Eye (tissue), 1 donor: ENCODE measurements at regions not wholly inside any gene's neighbourhood (a gene's known extent, or its start where the extent isn't known, plus 50 kb on each side); places are given as distances from the start of the nearest gene placed in this dataset.
A peak's percentile ranks its signal among the peaks of the same experiment; 100 is the strongest.
"Not testable (repeated sequence)": the region's sequence is repeated elsewhere in the genome, so short reads cannot be mapped to it uniquely, and the experiment has no call there.

ENCODE experiments used
- DNase-seq: peaks from one replicate; pipeline ENCODE4 v3.0.0-alpha.2; 2015

DNA sequence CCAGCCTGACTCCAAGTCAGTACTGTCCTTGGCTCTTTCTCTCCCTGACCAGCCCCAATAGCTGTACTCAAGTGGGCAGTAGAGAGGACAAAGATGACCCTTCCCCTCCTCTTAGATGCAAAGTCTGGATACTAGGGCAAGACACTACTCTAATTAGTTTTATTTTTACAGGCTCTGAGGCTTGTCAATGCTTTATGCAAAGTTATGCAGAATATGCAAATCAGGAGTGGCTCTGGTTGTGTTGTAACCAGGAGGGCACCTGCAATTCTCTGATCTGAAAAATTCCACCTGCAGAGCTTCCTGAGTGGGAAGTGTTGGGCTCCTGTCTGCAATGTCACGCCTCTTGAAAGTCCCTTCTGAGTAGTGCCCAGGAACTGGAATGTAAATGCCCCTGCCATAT, 201.5 kb downstream of the RGS3 start:
- DNase-seq, result no peak

DNA sequence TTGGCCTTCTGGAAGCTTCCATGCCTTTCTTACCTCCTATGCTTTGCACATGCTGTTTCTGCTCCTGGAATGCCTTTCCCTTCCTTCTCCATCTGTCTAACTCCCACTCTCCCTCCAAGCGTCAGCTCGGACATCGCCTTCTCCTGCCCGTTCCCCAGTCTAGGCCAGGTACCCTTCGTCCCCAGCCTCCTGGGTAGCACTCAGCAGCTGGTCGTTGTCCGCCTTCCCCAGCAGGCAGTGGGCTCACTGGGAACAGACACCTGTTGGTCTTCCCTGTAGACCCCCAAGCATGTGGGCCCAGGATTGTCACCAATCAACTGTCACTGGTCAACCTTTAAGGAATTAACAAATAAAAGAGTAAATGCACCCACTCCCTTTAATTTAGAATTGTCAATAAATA, 202.2 kb downstream of the RGS3 start:
- DNase-seq, result no peak

DNA sequence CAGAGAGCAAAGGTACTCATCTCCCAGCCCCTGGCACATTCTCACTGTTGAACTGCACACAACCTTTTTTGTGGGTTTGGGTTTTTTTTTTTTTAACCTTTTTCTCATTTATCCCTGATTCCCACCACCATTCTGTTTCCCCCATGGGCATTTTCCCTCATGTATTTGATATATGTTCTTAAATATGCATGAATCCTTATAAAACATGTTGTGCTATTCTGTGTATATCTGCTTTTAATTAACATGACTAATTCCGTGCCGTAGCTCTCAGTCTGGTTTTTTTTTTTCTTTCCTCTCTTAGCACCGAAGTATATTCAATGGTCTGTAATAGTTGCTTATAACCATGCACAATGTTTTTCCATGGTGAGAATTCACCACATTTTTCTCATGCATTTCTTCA, 204.5 kb downstream of the RGS3 start:
- DNase-seq, result no peak

DNA sequence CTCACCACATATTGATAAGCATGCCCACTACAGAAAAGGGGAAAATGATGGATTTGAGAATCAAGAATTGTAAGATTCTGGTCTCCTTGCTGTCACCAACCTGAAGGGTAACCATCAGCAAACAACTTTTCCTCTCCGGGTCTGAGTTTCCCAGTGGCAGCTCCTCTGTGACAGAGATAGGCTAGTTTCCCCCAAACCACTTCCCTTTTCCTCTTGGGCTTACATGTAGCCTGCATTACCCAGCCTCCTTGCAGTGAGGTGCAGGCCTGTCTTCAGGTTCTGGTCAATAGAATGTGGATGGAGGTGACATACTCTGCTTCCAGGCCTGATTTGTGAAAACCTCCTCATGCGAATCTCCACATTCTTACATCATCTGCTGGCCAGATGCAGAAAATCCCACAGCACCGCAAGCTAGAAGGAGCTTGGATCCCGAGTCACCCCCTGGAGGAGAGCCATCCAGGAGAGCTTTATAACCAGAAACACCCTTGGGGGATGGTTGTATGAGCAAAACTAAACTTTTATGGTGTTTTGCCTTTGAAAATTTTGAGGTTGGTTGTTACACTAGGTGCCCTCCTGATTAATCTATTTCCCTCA, 206.1 kb downstream of the RGS3 start:
- no peak for DNase-seq

DNA sequence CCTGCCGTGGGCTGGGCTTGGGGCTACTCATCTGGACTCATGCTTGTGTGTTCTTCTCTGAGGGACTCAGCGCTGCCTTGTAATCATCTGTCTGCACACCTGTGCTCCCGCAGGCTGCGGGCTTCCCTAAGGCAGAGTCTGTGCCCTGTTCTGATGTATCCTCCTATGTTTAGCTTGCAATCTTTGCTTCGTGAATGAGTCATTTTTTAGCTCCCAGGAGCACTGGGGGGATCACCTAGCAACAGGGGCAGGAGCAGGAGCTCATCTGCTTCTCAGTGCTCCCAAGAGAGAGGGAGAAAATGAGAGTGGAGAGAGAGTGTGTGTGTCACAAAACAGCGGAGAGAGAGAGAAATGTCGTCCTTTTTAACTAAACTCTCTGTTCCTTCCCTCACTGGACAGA, 202.4 kb upstream of the ZNF618 start:
- no peak for DNase-seq

DNA sequence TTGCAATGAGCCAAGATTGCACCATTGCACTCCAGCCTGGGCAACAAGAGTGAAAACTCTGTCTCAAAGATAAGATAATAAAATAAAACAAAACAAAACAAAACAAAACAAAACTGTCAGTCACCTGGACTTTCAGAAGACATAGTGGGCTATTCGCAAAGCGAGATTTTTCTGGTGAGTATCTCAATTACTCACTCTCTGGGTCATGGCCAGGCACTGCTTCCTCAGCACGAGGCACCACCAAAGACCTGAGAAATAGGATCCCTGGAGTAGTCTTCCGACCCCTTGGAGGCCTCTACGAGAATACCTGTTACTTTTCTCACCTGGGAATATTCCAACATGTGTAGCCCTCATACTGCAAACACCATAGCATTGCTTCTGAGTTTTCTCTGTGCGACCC, 201.7 kb upstream of the ZNF618 start:
- DNase-seq, result no peak

DNA sequence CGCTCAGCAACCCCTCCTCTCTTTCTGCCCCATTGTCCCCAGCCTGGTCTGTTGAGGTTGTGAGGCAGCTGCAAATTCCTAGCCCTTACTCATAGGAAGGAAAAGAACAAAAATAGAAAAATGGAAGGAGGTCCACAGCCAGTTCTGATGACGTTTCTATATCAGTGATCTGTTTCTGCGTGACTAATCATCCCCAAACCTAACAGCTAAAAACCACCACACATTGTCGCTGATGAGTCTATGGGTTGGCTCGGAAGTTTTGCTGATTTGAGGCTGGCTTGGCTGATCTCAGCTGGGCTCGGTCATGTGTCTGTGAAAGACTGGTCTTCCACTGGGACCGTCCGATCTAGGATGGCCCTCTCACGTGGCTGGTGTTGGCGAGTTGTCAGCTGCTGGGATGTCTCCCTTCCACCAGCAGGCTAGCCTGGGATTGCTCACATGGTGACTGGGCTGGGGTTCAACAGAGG, 200.6 kb upstream of the ZNF618 start:
- DNase-seq, result peak; percentile 26

DNA sequence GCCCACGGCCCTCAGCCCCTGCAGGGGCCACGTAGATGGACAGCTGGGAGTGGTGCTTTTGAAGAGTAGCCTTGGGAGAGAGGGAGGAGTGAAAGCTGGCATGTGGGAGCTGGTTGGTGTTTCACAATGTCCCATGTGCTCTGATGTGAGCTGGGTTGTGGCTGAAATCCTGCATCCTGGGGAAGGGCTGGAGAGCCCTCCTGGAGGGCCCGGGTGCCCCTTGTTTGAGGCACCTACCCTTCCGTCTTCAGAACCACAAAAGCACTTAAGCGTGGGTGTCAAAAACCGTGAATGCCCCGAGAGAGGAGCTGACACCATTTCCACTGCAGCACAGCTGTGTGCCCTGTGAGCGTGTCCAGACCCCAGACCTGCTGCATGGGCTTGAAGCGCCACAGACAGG, 199.1 kb upstream of the ZNF618 start:
- DNase-seq, result no peak

DNA sequence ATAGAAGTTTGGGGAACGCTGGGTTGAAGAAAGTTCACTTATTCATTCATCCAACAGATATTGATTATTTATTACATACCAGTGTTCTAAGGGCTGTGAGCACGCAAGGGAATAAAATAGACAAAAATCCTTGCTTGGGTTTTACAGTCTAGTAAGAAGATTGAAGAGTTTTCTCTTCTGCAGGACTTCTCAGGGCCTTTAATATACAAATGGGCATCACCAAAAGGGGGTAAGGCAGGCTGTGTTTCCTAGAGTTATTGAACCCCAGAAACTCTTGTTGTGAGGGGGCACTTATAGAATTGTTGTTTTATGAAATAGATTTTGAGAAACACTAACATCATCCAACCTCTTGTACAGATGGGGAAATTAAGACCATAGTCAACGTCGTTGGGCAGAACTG, 198.5 kb upstream of the ZNF618 start:
- DNase-seq, result no peak

DNA sequence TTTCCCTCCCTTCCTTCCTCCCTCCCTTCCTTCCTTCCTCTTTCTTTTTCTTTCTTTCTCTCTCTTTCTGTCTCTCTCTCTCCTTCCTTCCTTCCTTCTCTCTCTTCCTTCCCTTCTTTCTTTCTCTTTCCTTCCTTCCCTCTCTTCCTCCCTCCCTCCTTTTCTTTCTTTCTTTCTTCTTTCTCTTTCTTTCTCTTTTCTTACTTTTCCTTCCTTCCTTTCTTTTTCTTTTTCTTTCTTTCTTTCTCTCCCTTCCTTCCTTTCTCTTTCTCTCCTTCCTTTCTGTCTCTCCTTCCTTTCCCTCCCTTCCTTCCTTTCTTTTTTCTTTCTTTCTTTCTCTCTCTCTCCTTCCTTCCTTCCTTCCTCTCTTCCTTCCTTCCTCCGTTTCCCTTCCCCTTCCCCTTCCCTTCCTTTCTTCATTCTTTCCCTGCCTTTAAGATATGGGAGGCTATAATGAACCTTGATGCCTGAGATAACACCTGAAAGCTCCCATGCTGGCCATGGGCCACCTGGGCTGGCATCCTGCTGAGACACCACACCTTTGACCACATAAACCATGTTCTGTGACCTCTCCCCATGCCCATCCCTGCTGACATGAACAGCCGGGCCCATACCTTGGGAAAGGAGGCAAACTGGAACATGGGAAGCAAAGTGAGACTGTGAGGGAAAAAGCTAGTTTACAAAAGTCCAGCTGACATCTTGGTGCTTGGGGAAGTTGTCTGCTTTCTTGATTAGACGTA, 197.8 kb upstream of the ZNF618 start:
- DNase-seq, result no peak

DNA sequence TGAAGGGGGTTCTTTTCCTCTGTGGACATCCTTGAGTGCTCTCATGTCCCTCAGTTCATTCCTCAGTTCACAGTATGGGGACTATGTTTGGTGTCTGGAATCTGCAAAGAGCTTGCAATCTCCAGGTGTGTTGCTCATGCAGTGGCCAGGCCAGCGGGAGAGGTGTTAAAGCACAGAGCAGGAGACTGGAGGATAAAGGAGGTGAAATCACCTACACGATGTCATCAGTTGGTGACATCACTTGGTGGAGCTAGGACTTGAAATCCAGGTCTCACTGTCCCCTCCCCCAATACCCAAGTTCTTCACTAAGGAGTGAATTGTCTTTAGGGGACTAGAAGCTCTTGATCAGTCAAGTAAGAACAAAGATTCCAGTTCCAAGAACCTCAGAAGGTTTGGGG, 197.3 kb upstream of the ZNF618 start:
- DNase-seq, result no peak

DNA sequence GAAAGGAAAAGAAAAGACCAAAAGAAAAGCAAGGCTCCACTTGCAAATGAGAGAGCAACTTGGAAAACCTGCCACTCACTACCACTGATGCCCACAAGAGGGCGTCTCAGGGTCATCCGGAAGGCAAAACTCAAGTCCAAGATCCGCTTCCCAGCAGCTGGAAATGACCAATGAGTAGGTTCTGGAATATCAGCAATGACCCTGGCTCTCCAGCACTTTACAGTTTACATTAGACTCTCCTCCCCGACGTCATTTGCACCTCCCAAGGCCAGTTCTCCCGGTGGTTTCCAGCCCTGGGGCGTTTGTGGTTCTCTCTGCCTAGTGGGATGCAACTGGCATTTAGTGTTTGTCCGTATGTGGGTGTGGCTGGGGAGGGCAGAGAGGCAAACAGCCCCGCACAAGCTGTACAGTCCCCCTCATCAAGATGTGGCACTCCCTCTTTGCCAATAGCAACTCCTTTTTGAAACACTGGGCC, 193.8 kb upstream of the ZNF618 start:
- peak; percentile 91 for DNase-seq

DNA sequence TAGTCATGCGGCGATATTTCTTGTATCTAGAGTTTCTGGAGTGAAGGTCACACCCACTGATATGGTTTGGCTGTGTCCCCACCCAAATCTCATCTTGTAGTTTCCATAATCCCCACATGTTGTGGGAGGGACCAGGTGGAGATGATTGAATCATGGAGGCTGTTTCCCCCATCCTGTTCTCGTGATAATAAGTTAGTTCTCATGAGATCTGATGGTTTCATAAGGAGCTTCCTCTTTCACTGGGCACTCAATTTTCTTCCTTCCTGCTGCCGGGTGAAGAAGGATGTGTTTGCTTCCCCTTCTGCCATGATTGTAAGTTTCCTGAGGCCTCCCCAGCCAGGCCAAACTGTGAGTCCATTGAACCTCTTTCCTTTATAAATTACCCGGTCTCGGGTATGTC, 190.5 kb upstream of the ZNF618 start:
- DNase-seq, result not testable (repeated sequence)

DNA sequence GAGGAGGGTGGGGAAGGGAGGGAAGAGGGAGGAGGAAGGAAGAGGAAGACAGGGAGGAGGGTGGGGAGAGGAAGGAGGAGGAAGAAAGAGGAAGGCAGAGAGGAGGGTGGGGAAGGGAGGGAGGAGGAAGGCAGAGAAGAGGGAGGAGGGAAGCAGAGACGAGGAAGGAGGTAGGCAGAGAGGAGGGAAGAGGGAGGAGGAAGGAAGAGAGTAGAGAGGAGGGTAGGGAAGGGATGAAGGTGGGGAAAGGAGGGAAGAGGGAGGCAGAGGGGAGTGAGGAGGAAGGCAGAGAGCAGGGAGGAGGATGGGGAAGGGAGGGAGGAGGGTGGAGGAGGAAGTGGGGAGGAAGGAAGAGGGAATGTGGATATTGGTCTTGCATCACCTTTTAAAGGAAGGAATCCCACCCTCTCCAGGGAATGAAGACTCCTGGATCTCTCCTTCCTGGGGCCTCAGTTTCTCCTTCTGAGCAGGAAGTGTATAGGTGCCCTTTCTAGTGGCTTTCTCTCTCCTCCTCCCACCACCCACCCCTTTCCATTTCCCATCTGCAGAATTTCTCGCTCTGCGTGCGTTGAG, 188.9 kb upstream of the ZNF618 start:
- no peak for DNase-seq

DNA sequence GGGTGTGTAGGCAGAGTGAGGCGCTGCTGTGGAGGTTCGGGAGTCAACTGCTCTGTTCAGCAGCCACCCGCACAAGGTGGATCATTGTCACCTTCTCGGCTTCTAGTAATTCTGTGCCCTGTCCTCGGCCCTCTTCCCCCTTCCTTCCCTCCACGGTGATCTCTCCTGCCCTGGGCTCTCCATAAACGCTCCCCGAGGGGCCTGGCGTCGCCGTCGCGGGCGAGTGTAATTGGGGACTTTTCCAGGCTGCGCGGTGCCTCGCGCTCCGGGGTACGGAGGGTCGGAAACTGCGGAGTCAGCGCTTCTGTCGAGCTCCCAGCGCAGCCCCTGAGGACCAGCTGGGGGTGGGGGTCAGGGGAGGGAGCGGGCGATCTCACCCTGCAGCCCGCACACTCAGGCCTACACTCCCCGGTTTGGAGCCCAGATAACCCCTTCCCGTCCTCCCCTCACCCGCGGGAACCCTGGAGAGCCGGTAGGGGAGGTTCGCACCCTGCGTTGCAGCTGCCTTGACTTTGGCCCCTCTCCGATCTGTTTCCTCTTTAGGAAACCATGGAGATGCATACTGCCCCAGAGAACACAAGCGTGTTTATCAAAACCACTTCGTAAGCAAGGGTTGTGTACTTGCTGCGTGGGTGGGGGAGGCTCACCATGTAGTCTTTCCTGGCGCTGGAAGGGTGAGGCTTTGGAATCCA, 188.3 kb upstream of the ZNF618 start:
- DNase-seq, result peak; percentile 44

DNA sequence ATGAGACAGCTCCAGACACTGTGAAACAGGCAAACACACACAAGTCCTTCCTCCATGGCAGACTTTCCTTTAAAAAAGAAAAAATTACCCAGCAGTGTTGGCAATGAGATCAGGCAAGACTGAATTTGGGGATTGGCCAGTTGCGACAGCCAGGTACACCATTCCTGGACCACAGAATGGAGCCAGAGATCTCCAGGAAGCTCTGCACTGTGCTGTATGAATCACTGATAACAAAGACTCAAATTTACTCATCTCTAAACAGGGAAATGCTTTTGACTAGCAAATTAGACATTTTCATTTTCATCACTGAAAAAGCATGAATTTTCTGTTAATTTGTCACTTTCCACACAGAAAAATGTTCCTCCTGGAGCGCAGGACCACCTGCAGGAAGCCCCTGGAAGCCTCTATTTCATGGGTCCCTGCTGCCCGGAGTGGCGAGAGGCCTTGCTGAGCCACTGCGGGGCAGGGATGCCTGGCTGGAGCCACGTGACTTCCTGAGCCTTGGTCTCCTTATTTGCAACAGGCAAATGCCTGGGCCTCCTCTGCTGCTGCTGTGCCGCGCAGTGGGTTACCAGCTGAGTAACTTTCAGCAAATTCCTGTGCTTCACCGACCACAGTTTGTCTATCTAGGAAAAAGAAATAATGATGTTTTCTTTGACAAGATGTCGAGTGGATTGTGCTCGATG, 185.9 kb upstream of the ZNF618 start:
- no peak for DNase-seq

DNA sequence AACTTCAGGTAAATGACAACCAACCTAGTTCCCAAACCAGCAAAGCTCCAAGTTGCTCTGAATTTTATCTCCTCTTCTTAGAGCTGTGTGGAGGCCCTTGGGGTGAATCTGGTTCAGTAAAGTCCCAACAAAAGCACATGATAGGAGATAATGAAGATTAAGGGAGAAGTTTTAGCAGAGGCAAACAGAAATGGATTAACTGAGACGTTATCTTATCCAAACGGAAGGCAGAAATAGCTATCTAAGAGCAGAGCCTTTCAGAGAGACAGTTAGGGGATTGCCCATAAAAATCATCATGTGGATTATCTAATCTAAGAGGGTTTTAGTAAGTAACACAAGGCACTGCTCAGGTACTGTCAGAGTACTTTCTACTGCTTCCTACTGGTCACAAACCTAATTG, 183.9 kb upstream of the ZNF618 start:
- no peak for DNase-seq

DNA sequence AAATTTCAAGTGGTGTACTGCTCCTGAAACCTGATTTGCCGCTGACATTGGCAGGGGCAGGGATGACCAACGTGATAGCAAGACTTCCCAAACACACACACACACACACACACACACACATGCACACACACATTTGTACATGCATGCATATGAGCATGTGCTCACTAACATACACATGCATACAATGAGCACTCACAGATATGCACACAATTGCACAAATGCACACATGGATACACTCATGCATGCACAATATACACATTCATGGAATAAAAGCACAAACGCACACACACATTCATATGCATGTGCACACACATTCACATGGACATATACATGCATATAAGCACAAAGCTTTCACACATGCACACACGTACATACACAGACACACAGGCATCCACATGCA, 181.2 kb upstream of the ZNF618 start:
- no peak for DNase-seq

DNA sequence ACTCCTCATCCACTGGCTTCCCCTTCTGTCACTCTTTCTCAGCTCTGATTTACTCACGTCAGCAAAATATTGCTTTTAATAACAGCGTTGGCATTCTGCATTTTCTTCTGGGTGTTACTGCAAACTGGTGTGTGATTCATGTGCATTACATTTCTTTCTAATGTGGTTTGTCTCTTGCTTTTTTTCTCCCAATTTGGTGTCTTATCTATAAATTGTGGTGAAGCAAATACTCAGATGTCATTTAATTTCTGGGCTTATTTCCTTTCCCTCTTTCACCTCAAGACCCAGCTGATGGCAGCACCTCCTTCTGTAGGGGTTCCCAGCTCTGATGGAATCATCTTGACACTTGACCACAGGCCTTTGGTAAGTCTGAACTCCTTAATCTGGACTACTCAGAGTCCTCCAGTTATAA, 180.7 kb upstream of the ZNF618 start:
- no peak for DNase-seq

DNA sequence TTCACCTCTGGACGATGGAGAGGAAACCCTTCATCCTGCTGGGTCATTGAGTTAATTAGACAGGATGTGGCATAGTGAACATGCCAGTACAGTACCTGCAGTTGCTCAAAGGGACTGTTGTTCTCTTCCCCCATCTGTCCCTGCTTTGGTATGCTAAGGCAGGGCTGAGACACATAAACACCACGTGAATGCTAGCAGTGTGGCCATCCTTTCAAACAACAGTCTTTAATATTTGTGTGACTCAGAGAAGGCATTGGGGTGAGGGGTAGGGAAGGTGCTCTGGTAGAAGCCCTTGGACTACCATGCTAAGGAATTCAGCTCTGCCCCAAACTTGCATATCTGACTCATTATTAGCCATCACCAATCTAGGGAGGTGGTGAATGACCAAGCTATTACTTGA, 180.2 kb upstream of the ZNF618 start:
- no peak for DNase-seq

DNA sequence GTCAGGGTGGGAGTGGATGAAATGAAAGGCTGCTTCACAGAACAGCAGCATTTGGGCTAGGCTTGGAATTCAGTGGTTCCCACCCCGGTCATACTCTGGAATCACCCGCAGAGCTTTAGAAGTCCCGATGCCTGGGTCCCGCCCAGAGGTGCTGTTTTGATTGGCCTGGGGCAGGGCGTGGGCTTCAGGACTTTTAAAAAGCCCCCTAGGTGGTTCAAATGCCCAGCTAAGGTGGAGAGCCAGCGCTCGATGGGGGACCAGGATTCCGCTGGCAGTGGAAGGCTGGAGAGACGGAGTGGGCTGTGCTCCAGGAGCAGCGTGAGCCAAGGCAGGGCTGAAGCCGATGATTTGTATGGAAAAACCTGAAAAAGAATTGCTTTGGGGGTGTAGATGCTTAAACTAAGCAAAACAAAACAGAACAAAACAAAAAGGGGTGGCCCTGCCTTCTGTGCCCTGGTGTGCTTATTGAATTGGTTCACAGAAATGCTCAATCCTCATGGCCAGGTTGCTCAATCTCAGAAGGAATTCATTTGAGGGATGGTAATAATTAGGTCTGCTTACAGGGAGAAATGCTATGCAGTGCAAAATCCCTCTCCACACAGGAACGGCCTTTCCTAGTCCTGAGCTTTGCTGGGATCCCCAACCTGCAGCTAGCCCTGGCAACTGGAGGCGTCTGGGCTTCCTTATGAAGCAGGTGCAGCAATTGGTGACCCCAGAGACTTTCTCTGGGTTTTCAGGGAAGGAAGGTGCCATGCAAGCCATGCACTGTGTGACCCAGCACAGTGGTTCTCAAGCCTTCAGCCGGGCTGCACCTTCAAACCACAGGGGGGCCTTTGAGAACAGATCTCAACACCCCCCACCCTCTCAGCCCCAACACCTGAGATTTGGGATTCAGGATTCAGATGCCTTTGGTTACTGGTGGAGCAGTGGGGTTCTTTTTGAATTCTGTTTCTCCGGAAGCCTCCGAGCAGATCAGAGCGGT, 174.0 kb upstream of the ZNF618 start:
- peak; percentile 33 for DNase-seq
